OCI-LY1 (cell line): ENCODE measurements at regions not wholly inside any gene's neighbourhood (a gene's known extent, or its start where the extent isn't known, plus 50 kb on each side); places are given as distances from the start of the nearest gene placed in this dataset.

Source experiments
- H2AFZ ChIP-seq: fragments of 200-600 bp; sonication (generic), shearing (Covaris generic); 2 replicates; pipeline ENCODE4 v1.6.0; 2014; ENCODE audit warnings: antibody characterized with exemption, mild to moderate bottlenecking, low read length
- H3F3A ChIP-seq: fragments of 200-600 bp; sonication (generic), shearing (Covaris generic); 2 replicates; pipeline ENCODE4 v1.6.0; 2014; ENCODE audit warnings: mild to moderate bottlenecking, antibody characterized with exemption, low read length, moderate library complexity; ENCODE audit not compliant: insufficient read depth
- H3K27ac ChIP-seq: fragments of 200-600 bp; sonication (generic); 2 replicates; pipeline ENCODE4 v1.5.1; 2014; ENCODE audit warnings: low read length, mixed run types, mild to moderate bottlenecking, low read depth; ENCODE audit not compliant: poor library complexity, severe bottlenecking
- H3K27me3 ChIP-seq: fragments of 200-600 bp; sonication (generic); 2 replicates; pipeline ENCODE4 v1.6.0; 2014; ENCODE audit warnings: antibody characterized with exemption, mild to moderate bottlenecking, low read length, moderate library complexity; ENCODE audit not compliant: insufficient read depth
- H3K36me3 ChIP-seq: fragments of 200-600 bp; sonication (generic); 2 replicates; pipeline ENCODE4 v1.6.1; 2014; ENCODE audit warnings: mild to moderate bottlenecking, antibody characterized with exemption, low read length, moderate library complexity, mixed read lengths; ENCODE audit not compliant: insufficient read depth
- H3K4me1 ChIP-seq: fragments of 200-600 bp; sonication (generic); 2 replicates; pipeline ENCODE4 v1.5.1; 2014; ENCODE audit warnings: mild to moderate bottlenecking, low read length, moderate library complexity; ENCODE audit not compliant: insufficient read depth, severe bottlenecking
- H3K4me2 ChIP-seq: fragments of 200-600 bp; sonication (generic), shearing (Covaris generic); 2 replicates; pipeline ENCODE4 v1.6.1; 2014; ENCODE audit warnings: low read length
- H3K4me3 ChIP-seq: fragments of 200-600 bp; sonication (generic); 2 replicates; pipeline ENCODE4 v1.5.1; 2014; ENCODE audit warnings: low read length, low read depth, mild to moderate bottlenecking, mixed read lengths; ENCODE audit not compliant: poor library complexity, severe bottlenecking
- H3K79me2 ChIP-seq: fragments of 200-600 bp; shearing (Covaris generic); 2 replicates; pipeline ENCODE4 v1.6.1; 2016; ENCODE audit warnings: mixed run types, low read length, mixed read lengths; ENCODE audit not compliant: insufficient read depth
- H3K9ac ChIP-seq: fragments of 200-600 bp; sonication (generic), shearing (Covaris generic); 2 replicates; pipeline ENCODE4 v1.6.1; 2014; ENCODE audit warnings: mild to moderate bottlenecking, low read length, mixed read lengths
- H3K9me2 ChIP-seq: fragments of 200-600 bp; sonication (generic), shearing (Covaris generic); 2 replicates; pipeline ENCODE4 v1.6.1; 2014; ENCODE audit warnings: low read depth, mild to moderate bottlenecking, low read length, mixed read lengths
- H3K9me3 ChIP-seq: fragments of 200-600 bp; shearing (Covaris generic); 2 replicates; pipeline ENCODE4 v1.6.1; 2014; ENCODE audit warnings: low read length, mixed read lengths
- H4K20me1 ChIP-seq: fragments of 200-600 bp; sonication (generic), shearing (Covaris generic); 2 replicates; pipeline ENCODE4 v1.6.0; 2016; ENCODE audit warnings: mild to moderate bottlenecking, low read length; ENCODE audit not compliant: insufficient read depth
- EZH2 ChIP-seq: fragments of 200-600 bp; sonication (generic), shearing (Covaris generic); IDR thresholded peaks from 2 replicates; pipeline ENCODE4 v1.8.0; 2017; ENCODE audit warnings: borderline replicate concordance, mixed run types, mild to moderate bottlenecking, antibody characterized with exemption, low read length, moderate library complexity, mixed read lengths
- TF ChIP-seq, protein P1 (sequence below): fragments of 200-600 bp; sonication (generic), shearing (Covaris generic); IDR thresholded peaks from 2 replicates; pipeline ENCODE4 v1.5.1; 2017; ENCODE audit warnings: mild to moderate bottlenecking, antibody characterized with exemption, low read length, moderate library complexity, mixed read lengths

DNA sequence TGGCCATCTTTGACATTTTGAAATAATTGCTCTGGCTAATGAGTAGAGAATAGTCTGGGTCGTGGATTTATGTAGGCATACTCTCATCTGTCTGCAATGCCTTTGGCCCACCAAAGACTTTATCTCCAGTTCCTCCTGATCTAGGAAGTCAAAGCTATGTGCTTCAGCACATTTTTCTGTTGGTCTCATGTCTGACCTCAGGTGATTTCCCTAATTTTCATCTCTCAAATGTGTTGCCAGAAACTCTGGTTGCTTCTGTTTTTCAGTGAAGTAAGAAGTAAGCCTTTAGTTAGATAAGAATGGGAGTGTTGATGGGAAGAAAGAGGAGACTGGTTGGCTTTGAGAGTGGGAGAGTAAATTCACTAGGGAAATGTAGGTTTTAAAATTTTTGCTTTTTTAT lies 66.4 kb downstream of the GPR88 start:
- Histone ChIP-seq H3K4me2 (no peak overlapping the region), H3K9me2 (no peaks in the 10 kb centered on the region), H3K9me3 (no peaks in the 10 kb centered on the region), H3K4me3 (no peak overlapping the region), H4K20me1 (no peaks in the 10 kb centered on the region), H3K36me3 (no peaks in the 10 kb centered on the region), H2AFZ (no peak overlapping the region), H3K27me3 (no peaks in the 10 kb centered on the region), H3K4me1 (no peaks in the 10 kb centered on the region), H3K27ac (no peak overlapping the region), H3K9ac (no peak overlapping the region), H3K79me2 (no peaks in the 10 kb centered on the region), H3F3A (no peaks in the 10 kb centered on the region)
- TF ChIP-seq, protein P1, sequence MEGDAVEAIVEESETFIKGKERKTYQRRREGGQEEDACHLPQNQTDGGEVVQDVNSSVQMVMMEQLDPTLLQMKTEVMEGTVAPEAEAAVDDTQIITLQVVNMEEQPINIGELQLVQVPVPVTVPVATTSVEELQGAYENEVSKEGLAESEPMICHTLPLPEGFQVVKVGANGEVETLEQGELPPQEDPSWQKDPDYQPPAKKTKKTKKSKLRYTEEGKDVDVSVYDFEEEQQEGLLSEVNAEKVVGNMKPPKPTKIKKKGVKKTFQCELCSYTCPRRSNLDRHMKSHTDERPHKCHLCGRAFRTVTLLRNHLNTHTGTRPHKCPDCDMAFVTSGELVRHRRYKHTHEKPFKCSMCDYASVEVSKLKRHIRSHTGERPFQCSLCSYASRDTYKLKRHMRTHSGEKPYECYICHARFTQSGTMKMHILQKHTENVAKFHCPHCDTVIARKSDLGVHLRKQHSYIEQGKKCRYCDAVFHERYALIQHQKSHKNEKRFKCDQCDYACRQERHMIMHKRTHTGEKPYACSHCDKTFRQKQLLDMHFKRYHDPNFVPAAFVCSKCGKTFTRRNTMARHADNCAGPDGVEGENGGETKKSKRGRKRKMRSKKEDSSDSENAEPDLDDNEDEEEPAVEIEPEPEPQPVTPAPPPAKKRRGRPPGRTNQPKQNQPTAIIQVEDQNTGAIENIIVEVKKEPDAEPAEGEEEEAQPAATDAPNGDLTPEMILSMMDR, result no peak
- no peak for TF ChIP-seq EZH2

DNA sequence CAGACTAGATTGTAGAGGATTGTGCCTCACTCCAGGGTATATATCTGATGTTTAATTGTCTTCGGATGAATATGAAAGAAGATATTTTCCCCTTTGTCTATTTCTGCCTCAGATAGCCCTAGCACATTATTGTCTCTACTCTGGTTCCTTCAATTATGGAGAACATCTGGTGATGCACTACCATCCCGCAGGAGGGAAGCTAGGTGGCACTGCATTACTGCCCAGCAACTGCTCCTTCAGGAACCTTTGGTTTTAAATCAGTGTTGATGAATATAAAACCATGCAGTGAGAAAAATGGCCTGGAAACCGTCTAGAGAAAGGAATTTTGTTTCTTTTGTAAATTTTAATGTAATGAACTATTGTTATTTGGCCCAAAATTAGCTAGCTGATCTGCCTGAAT lies 68.5 kb downstream of the GPR88 start:
- Histone ChIP-seq H3K4me3 (no peak overlapping the region), H3K9me3 (no peaks in the 10 kb centered on the region), H4K20me1 (no peaks in the 10 kb centered on the region; the same call in 1 of the 2 replicates), H3K4me1 (no peaks in the 10 kb centered on the region), H3K9me2 (no peaks in the 10 kb centered on the region), H3K27me3 (no peaks in the 10 kb centered on the region), H2AFZ (no peak overlapping the region), H3K27ac (no peak overlapping the region), H3K36me3 (no peaks in the 10 kb centered on the region), H3K9ac (no peak overlapping the region), H3F3A (no peaks in the 10 kb centered on the region), H3K4me2 (no peak overlapping the region), H3K79me2 (no peaks in the 10 kb centered on the region)
- no peak for TF ChIP-seq EZH2
- TF ChIP-seq, protein P1, result peak; percentile 38; the same call in 1 of the 2 replicates

DNA sequence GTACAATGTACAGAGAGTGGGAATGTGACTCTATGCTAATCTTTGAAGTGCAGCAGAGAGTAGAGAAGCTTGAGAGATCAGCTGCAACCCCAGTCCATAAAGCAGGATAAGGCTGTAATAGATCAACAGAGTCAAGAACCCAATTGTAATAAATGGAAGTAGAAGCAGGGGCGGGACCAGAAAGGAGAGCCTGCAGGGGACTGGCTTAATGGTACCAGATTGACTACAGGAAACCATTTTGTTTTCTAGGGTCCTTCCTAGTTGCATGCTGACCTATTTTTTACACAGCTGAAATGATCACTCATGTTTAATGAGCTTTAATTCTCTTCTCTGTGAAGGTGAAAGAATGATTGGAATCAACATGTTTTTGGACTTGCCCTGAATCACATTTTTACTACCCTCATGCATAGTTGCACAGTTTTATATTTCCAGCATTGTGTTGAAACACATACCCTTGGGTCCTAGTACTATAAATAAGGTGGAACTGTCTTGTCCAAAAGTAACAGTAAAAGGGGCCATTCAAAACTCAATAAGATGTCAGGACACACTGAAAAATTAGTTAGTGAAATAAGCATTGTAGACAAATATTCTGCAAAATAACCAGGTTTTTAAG lies 69.8 kb downstream of the GPR88 start:
- H3K27ac ChIP-seq, result no peak overlapping the region
- H3F3A ChIP-seq, result no peaks in the 10 kb centered on the region
- no peaks in the 10 kb centered on the region for H3K9me2 ChIP-seq
- H3K4me2 ChIP-seq, result no peak overlapping the region
- H3K9me3 ChIP-seq, result no peaks in the 10 kb centered on the region
- no peaks in the 10 kb centered on the region; the same call in 1 of the 2 replicates for H4K20me1 ChIP-seq
- H3K4me3 ChIP-seq, result no peak overlapping the region
- H3K9ac ChIP-seq, result no peak overlapping the region
- no peaks in the 10 kb centered on the region for H3K36me3 ChIP-seq
- TF ChIP-seq EZH2, result no peak
- TF ChIP-seq, protein P1, result no peak
- no peaks in the 10 kb centered on the region for H3K27me3 ChIP-seq
- no peaks in the 10 kb centered on the region for H3K4me1 ChIP-seq
- H2AFZ ChIP-seq, result no peak overlapping the region
- no peaks in the 10 kb centered on the region for H3K79me2 ChIP-seq
